ENCODE measurements at regions not wholly inside any gene's neighbourhood (a gene's known extent, or its start where the extent isn't known, plus 50 kb on each side); places are given as distances from the start of the nearest gene placed in this dataset.

DNA sequence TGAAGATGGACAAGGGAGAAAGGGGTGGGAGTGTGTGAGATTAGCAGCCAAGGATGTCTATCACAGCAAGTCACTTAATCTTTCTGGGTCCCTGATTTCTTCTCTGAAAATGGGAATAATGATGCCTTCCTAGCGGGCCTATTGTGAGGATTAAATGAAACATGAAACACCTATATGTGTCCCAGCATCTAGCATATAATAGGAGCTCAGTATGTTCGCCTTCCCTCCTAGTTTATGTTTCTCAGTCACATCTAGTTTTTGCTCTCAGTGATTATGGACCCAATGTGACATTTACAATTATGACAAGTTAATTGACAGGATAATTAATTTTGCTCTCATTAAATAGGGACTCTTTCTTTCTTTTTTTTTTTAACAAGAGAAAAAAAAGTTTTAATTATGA, 252.9 kb downstream of the SNX13 start:
- intact Hi-C loops (cut with DNase I, micrococcal nuclease), result loop anchor here in 1 of 2 donors (10.0 kb wide), 1 partner anchor 657 kb away; no protein-coding TSS in a partner anchor
- ATAC-seq, result no peak
- no peak for DNase-seq

DNA sequence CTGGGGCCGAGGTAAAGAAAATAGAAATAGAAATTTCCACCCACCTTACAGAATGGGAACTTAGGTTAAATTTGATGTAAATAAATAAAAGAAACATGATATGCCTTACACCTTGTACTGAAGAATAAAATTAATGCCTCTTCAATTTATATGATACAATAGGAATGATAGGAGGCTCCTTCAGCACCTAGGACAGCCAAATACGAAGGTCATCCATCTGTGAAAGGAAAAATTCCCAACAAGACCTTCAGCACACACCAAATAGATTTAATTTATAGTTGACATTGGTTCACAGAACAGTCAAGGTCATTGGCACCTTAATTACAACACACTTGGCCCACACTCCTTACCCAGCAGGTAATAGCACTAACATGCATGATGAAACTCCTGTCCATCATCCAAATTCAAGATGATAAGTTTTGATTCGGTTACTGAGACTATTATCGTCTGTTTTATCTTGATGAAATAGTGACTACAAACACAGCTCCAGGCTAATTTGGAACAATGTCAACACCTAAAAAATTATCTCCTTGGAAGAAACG, 250.9 kb downstream of the SNX13 start:
- intact Hi-C loops (cut with DNase I, micrococcal nuclease), result loop anchor here in 1 of 2 donors (10.0 kb wide), 1 partner anchor 655 kb away; no protein-coding TSS in a partner anchor
- DNase-seq (no peak), ATAC-seq (no peak)

DNA sequence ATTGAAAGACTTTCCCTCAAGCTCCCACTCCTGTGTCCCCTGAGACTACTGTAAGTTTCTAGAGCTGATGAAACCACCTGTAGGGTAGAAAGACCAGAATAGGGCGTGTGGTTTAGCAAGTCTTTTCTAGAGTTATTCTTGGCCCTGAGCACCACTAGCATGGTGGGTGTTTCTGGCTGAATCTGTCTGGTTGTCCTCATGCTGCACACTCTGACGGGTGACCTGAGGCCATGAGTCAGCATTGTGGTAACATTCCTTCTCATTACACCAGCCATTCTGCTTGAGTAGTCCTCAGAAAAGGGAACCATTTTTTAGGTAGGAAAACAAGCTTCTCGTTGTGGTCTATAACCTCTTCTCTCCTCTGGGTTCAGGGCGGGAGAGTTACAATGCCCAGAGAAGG, 250.3 kb downstream of the SNX13 start:
- ATAC-seq (no peak), DNase-seq (no peak)
- intact Hi-C loops (cut with DNase I, micrococcal nuclease), result no loop called here

DNA sequence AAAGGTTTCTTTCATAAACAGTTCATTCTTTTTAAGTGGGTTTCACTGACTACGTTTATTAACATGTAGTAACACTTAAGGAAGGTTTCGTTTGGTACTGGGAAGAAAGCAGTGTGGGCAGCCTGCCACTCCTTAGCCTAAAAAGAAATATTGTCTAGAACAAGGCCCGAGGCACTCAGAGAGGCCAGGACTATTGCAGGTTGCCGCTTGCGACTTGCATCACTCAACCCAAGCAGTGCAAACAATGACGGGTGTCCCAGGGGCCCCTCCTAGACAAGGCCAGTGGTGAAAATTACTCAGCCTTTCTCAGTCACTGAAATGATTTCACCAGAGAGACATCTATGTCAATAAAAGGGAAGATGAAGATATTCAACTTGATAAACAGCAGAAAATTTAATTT, 243.9 kb downstream of the SNX13 start:
- intact Hi-C loops (cut with DNase I, micrococcal nuclease), result no loop called here
- ATAC-seq (no peak), DNase-seq (peak in 1 of 2 donors; percentile 6)

DNA sequence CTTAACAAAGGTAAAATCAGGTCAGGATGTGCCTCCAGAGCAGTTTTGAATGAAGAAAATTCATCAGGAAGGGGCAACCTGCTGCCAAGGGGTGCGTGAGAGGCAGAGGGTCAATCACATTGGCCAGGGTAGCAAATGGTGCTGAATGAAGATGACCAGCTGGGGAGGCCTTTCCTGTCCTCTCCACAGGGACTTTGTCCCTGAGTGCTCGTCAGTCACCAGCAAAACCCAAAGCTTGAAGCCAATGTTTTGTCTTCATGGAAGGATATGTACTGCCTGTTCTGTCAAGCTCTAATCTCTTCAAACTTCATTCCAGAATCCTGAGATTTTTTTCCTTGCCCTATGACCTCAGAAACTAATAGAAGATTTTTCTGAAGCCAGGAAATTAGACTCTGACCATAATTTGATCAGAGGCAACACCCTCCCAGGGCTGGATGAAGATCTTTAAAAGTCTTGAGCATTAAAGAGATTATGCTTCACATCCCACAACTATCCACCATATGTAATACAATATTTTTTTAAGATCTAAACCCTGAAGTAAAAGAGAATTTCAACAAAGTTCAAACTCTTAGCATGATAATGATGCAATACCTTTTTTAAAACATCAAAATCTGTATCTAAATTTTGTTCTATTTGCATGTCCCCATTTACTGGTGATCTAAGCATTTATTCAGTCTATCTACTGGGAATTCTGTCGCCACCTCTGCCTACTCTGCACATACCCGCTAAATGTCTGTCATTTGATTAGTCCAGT, 243.0 kb downstream of the SNX13 start:
- intact Hi-C loops (cut with DNase I, micrococcal nuclease), result no loop called here
- ATAC-seq (no peak), DNase-seq (no peak)

DNA sequence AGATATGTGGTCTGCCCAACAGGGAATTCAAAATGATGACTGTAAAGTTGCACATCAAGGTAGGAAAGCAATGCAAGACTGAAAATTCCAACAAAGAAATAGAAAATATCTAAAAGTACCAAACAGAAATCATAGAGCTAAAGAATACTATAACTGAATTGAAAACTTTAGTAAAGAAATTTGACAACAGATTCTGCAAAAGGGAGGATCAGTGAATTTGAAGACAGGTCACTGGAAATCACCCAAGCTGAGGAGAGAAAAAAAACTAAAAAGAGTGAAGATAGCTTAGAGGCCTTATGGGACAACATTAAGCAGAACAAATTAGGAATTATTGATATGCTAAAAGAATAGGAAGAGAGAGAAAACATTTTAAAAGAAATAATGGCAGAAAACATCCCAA, 240.6 kb downstream of the SNX13 start:
- ATAC-seq, result no peak
- DNase-seq, result no peak
- intact Hi-C loops (cut with DNase I, micrococcal nuclease), result no loop called here

DNA sequence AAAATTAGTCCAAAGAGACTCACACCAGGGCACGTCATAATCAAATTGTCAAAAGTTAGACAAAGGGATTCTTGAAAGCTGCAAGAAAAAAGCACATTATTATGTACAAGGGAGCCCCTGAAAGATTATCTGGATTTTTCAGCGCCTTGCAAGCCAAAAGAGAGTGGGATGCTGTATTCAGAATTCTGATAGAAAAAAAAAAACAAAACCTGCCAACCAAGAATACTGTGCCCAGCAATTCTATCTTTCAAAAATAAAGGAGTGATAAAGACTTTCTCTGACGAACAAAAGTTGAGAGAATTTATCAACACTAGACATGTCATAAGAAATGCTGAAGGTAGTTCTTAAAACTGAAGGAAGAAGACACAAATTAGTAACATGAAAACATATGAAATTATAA, 240.2 kb downstream of the SNX13 start:
- DNase-seq (no peak), ATAC-seq (no peak)
- intact Hi-C loops (cut with DNase I, micrococcal nuclease), result no loop called here

DNA sequence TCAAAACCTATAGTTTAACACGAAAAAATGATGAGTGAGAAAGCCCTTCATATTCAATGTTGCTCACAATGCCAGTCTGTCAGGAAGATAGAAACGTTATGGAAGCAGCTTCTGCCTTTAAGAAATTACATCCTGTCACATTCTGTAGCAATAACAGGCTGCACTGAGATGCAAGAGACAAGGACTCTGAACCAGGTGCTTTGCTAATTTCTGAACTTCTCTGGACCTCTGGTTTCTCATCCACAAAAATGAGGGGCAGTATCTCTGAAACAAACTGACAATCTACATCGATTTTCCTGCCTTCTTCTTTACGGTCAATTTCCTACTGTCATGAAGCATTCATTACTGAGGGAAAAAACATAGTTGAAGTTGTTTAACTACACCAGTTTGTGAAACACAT, 234.0 kb downstream of the SNX13 start:
- intact Hi-C loops (cut with DNase I, micrococcal nuclease), result no loop called here
- no peak for DNase-seq

DNA sequence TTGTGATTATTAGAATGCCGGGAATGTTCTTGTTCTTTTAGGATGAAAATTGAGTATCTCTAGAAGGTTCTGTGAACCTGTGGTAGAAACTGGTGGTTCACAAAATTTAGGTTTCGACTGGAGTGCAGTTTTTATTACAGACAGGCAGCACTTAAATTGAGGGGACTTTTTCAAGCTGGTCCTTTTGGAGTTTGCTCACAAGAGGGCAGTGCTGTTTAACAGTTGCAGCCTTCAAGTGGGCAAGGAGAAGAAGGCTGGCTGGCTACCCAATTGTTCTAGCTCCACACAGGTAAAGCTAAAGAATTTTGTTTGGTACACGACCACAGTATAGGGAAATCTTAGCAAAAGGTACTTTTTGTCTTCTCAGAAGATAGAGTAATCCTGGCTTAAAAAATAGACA, 233.6 kb downstream of the SNX13 start:
- intact Hi-C loops (cut with DNase I, micrococcal nuclease), result no loop called here
- ATAC-seq (peak; percentile 50), DNase-seq (peak in 1 of 2 donors; percentile 6)

More for the DNA sequence above, 234.0 kb downstream of the SNX13 start:
- ATAC-seq, result no peak

DNA sequence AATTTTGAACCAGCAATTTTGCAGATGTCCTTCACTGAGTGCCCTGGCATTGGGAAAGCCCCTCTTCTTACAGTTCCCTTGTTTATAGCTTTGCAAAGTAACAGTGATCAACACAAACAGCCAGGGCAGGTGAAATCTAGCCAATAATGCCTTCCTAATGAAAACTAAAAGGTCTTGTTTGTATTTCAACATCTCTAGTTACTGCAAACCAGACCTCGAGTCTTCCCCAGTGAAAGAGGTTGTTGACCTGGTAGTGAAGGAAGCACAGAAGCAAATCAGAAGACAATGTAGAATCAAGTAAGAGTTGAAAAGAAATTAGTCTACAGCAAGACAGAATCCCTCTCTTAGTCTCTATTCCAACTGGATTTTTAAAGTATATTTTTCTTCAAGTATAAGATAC, 231.2 kb downstream of the SNX13 start:
- no peak for DNase-seq
- intact Hi-C loops (cut with DNase I, micrococcal nuclease), result no loop called here
- ATAC-seq, result no peak

DNA sequence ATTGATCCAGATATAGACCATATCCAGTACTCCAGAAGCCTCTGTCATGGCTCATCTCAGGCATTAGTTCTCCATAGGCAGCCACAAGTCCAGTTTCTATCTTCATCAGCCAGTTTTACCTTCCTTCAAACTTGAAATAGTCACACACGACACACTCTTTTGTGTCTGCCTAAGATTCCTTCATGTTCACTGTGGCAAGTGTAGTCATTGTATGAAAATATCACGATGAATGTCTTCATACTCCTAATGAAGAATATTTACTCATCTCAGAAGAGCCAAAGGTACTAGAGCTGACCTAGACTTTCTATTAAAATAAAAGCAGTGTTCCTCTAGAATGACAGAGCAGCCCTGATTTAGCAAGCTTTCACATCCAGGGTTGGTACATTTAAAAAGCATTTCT, 230.7 kb downstream of the SNX13 start:
- intact Hi-C loops (cut with DNase I, micrococcal nuclease), result no loop called here
- DNase-seq (no peak), ATAC-seq (no peak)

DNA sequence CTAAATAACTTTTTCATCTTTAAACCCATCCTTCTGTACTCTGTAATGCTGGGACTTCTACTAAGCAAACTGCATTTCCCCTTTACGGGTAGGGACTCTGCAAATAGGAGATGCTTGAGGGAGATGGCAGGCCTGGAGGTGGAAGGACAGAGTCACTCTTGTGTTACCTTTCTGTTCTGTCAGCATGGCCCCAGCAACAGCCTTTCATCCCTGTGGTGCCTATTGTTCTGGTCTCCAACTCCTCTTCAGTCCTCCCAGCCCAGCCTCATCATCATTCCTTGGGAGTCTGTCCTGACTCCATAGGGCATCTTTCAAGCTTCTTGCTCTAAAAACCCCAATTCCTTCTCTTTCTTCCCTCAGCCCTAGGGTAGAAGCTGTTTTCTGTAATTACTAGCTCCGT, 230.0 kb downstream of the SNX13 start:
- ATAC-seq (no peak), DNase-seq (no peak)
- intact Hi-C loops (cut with DNase I, micrococcal nuclease), result no loop called here

DNA sequence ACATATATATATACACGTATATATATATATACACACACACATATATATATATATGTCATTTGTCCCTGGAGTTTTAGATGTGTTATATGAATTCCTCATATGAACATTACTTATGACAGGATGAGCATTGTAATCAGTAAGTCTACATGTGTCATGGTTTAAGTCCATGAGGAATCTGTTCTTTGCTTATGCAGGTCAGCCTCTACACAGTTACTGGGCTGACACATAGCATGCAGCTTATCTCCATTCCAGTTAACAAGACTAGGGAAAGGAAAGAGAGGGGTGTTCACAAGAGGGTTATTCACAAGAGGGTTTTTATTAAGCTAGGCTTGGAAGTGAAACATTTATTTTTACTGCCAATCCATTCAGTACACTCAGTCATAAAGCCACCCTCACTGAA, 226.7 kb downstream of the SNX13 start:
- ATAC-seq (no peak), DNase-seq (no peak)
- intact Hi-C loops (cut with DNase I, micrococcal nuclease), result no loop called here

DNA sequence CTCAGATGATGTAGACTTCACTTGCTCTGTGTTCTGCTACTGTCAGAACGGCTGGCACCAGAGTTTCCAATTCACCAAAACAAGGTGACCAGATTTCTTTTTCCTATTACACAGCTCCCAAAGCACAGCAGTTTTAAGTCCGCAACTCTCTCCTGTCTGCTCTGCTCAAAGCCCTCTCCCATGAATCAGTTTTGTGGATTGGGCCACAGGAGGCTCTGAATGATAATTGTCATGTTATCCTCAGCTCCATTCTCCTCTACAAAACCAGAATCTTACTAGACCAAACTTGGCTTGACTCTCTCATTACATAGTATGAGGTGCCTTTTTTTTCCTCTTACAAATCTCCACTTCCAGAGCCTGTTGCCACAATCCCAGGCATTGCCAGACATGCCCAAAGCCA, 223.5 kb downstream of the SNX13 start:
- intact Hi-C loops (cut with DNase I, micrococcal nuclease), result no loop called here
- ATAC-seq (no peak), DNase-seq (no peak)

DNA sequence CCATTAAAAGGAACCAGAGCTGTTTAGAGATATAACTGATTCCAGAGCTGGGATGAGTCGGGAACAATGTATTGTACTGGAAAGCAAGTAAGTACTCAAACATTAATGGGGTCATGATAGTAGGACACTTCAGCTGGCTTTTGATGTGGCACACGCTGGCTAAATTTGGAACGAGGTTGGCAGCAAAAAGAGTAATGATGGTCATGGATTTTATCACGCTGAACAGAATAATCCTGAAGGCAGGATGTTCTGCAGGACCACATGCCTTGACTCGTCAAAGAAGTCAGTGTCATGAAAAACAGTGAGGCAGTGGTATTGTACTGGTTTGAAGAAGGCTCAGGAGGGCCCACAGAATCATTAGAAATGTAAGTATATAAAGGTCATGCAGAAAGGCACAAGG, 220.3 kb downstream of the SNX13 start:
- ATAC-seq, result no peak
- intact Hi-C loops (cut with DNase I, micrococcal nuclease), result no loop called here
- DNase-seq, result no peak

DNA sequence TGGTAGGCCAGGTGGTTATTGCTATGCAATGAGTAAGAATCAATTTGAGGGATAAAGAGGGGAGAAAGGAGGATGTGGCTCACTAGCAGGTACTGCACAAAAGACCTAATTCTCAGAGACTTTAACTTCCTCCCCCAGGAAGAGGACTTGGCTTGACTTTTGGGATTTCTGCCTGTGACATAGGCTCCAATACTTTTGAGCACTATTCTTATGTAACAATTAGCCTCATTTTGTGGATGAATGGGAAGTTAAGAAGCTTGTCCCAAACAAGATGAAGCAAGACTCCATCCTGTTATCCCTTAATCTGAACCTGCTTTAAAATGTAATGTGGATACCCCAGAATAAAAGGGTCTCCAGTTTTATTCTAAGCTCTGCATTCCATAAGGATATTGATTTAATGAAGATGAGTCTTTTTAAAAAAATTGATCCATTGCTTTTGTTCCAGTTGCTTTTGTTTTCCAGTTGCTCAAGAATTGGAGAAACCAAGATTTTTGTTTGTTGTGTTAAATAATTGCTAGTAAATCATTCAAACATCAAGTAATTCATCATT, 218.5 kb downstream of the SNX13 start:
- ATAC-seq, result no peak
- no peak for DNase-seq
- intact Hi-C loops (cut with DNase I, micrococcal nuclease), result no loop called here

DNA sequence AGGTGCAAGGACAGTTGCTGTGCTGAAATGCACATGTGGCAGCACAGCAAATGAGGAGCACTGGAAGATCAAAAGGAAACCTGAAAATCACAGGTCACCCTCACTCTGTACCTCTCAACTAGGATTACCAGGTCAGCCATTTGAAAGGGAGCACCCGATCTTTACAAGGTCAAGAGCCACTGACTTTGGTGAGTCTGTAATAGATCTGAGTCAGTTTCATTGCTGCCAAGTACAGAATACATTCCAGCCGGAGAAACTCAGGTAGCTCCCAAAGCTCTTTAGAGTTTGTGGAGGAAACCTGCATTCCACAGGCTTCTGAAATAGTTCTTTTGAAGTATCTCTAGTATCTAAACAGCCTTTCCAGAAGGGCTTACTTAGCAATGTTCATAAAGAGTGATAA, 217.5 kb downstream of the SNX13 start:
- intact Hi-C loops (cut with DNase I, micrococcal nuclease), result no loop called here
- ATAC-seq (no peak), DNase-seq (no peak)

DNA sequence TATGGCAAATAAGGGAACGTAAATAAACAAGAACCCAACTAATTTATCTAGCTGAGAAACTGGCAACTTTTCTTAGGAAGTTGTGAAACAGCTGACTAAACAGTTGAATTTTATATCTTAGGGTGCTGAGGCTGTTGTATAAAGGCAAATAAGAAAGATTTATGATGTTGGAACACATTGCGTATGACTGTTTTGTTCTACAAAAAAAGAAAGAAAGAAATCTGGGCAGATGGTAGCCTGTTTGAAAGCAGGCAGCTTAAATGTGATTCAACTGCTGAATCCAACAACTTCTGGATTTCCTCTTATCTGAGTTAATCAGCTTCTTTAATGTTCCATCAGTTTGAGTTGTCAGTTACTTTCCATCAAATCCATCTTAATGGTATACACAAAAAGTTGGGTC, 214.5 kb downstream of the SNX13 start:
- intact Hi-C loops (cut with DNase I, micrococcal nuclease), result no loop called here
- ATAC-seq (no peak), DNase-seq (no peak)

DNA sequence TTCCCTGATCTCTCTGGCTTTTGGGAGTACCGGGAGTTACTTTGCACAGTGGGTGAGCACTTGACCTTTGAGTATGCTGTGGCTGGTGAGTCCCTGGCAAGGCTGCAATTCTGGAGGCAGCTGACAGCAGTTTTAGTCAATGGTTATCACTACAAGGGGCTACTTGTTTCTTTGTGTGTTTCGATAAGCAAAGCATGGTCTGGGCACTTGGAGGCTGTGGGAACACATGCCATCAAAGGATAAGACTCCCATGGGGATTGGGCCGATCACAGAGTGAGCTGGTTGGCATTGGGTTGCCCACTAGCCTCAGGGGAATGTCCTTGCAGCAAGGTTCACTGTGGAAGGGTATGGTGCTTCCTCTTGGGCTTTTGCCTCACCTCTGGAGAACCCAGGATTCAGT, 208.2 kb downstream of the SNX13 start:
- ATAC-seq (no peak), DNase-seq (no peak)
- intact Hi-C loops (cut with DNase I, micrococcal nuclease), result no loop called here

All from left colon (tissue), 2 donors.